Right atrium auricular region (tissue), 2 donors: ENCODE measurements at regions not wholly inside any gene's neighbourhood (a gene's known extent, or its start where the extent isn't known, plus 50 kb on each side); places are given as distances from the start of the nearest gene placed in this dataset.

Experiments
- DNase-seq: peaks from one replicate; pipeline ENCODE4 v3.0.0-alpha.2; 2019; ENCODE audit warnings: low spot score
- H3K27ac ChIP-seq, 2 donors: fragments of 200-600 bp; sonication (generic); 1 replicate in 1 of 2; 2 replicates in 1 of 2; pipeline ENCODE4 v1.5.1; 2016 to 2019
- H3K27me3 ChIP-seq, 2 donors: fragments of 200-600 bp; sonication (generic); one replicate each; pipeline versions ENCODE4 v1.5.1 to v1.6.0; 2017 to 2019
- H3K36me3 ChIP-seq: fragments of 200-600 bp; sonication (generic); one replicate; pipeline ENCODE4 v1.5.1; 2016
- H3K4me1 ChIP-seq, 2 donors: fragments of 200-600 bp; sonication (generic); one replicate each; pipeline versions ENCODE4 v1.5.1 to v1.6.0; 2017 to 2019
- H3K4me3 ChIP-seq, 2 donors: fragments of 200-600 bp; sonication (generic); 1 replicate in 1 of 2; 2 replicates in 1 of 2; pipeline ENCODE4 v1.5.1; 2017 to 2019; ENCODE audit warnings: mild to moderate bottlenecking in 1 of 2, moderate library complexity in 1 of 2
- H3K9me3 ChIP-seq, 2 donors: fragments of 200-600 bp; sonication (generic); one replicate each; pipeline ENCODE4 v1.5.1; 2019
- TF ChIP-seq, protein P1 (sequence below), 2 donors: fragments of 200-600 bp; sonication (generic); IDR thresholded peaks; one replicate each; pipeline ENCODE4 v1.5.1; 2019; ENCODE audit warnings: antibody characterized with exemption in 2 of 2

DNA sequence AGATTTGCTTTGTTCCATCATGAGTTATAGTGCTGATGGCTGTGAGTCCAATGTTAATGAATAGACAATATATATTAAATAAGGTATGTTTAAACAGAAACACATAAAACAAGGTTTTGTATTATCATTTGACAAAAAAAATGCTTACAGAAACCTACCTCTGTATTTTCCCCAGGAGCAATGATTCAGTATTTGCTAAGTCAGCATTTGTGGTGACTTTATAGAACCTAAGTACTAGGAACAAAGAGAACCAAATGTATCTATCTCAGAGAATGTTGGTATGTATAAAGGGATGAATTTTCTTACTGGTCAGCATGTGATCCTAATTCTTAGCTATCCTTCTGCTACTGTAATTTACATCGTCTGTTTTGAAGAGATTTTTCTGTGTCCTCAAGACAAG lies 421.5 kb upstream of the SEL1L start:
- H3K4me1 ChIP-seq = no peaks in the 10 kb centered on the region

DNA sequence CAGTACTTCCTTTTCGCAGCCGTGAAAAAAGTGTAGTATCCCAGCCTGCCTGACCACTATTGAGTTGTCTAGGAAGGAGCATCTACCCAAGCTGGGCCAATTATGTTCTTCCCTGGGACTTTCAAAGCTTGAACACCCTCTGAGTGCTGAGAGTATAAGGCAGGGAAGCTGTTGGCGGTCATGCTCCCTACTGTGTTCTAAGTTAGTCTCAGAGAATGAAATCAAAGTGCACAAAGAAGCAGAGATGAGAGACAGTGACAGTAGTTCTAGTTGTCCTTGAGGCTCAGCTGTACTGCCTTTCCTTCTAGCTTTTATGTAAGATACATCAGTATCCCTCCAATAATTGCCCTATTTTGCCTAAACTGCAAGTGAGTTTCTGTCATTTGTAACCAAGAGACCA lies 427.1 kb upstream of the SEL1L start:
- no peak overlapping the region for H3K27ac ChIP-seq
- no peak overlapping the region for H3K4me3 ChIP-seq
- no peaks in the 10 kb centered on the region for H3K9me3 ChIP-seq
- H3K27me3 ChIP-seq = no peaks in the 10 kb centered on the region
- no peaks in the 10 kb centered on the region for H3K4me1 ChIP-seq
- no peak for DNase-seq
- TF ChIP-seq, protein P1, sequence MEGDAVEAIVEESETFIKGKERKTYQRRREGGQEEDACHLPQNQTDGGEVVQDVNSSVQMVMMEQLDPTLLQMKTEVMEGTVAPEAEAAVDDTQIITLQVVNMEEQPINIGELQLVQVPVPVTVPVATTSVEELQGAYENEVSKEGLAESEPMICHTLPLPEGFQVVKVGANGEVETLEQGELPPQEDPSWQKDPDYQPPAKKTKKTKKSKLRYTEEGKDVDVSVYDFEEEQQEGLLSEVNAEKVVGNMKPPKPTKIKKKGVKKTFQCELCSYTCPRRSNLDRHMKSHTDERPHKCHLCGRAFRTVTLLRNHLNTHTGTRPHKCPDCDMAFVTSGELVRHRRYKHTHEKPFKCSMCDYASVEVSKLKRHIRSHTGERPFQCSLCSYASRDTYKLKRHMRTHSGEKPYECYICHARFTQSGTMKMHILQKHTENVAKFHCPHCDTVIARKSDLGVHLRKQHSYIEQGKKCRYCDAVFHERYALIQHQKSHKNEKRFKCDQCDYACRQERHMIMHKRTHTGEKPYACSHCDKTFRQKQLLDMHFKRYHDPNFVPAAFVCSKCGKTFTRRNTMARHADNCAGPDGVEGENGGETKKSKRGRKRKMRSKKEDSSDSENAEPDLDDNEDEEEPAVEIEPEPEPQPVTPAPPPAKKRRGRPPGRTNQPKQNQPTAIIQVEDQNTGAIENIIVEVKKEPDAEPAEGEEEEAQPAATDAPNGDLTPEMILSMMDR (IDR thresholded peaks at IDR 0.05) = no peak
- H3K36me3 ChIP-seq = no peaks in the 10 kb centered on the region

More for the DNA sequence above, 421.5 kb upstream of the SEL1L start:
- Histone ChIP-seq H3K9me3 (no peaks in the 10 kb centered on the region), H3K27me3 (no peaks in the 10 kb centered on the region), H3K27ac (no peak overlapping the region), H3K36me3 (no peaks in the 10 kb centered on the region), H3K4me3 (no peak overlapping the region)
- DNase-seq = no peak
- TF ChIP-seq, protein P1 (IDR thresholded peaks at IDR 0.05) = no peak

DNA sequence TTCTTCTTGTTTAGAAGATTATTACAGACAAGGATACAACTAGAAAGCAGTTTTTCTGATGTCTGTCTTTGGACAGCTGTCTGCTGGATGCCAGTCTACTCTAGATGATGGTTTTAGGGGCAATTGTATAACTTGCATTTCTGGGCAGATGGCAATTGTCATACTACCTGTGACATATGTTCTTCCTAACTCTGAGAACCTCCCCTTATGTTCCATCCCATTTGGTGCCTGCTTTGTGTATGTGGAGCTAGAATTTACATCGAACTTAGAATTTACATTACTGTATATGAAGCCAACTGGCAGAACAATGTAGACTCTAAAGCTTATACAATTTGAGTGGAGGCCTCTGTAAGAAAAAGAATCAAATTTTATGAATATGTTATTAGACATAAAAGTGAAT lies 430.2 kb upstream of the SEL1L start:
- Histone ChIP-seq H3K4me3 (no peak overlapping the region), H3K36me3 (no peaks in the 10 kb centered on the region), H3K27ac (no peak overlapping the region), H3K9me3 (peaks cover 0 to 15% of the 10 kb centered on the region in 2 donors), H3K27me3 (no peaks in the 10 kb centered on the region), H3K4me1 (no peaks in the 10 kb centered on the region)
- TF ChIP-seq, protein P1 (IDR thresholded peaks at IDR 0.05) = no peak
- no peak for DNase-seq

DNA sequence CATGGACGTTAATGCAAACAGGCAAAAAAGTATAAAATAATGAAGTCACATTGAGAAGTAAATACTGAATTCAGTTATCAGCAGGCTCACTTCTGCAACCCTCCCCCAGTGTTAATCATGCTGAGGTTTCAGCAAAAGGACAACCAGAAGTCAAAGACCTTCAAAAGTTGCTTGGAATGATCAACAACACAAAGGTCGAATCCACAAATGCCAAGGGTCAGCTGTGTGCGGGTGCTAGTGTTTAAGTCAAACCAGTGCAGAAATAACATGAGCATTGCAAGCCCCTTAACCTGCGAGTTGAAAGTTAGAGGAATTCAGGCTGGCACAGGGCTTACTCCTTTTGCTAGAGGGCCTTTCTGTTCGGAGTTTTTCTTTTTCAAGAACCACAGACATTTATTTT lies 436.7 kb upstream of the SEL1L start:
- Histone ChIP-seq H3K36me3 (no peaks in the 10 kb centered on the region), H3K9me3 (peaks cover 0 to 21% of the 10 kb centered on the region in 2 donors), H3K27ac (no peak overlapping the region), H3K27me3 (no peaks in the 10 kb centered on the region), H3K4me3 (no peak overlapping the region), H3K4me1 (no peaks in the 10 kb centered on the region)
- TF ChIP-seq, protein P1 (IDR thresholded peaks at IDR 0.05) = no peak
- DNase-seq = no peak

DNA sequence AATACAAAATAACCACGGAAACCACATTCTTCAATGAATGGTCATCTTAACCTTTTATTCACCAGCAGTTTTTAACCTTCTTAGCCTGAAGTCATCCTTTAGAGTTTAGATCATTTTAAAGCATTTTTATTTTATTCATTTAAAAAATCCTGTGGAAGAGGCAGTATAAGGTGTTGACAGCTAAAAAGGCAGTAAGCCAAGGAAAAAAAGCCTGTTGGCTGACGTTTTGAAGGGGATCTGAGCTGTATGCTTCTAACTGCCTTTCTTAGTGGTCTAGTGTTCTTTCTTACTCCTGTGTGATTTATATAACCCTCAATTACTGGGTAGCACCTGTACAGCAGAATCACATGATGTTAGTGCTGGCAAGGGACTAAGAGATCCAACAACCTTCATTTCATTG lies 438.3 kb upstream of the SEL1L start:
- H3K27me3 ChIP-seq = no peaks in the 10 kb centered on the region
- no peak overlapping the region for H3K27ac ChIP-seq
- no peak for DNase-seq
- H3K4me1 ChIP-seq = no peaks in the 10 kb centered on the region
- H3K4me3 ChIP-seq = no peak overlapping the region
- peaks cover 0 to 21% of the 10 kb centered on the region in 2 donors for H3K9me3 ChIP-seq
- H3K36me3 ChIP-seq = no peaks in the 10 kb centered on the region
- TF ChIP-seq, protein P1 (IDR thresholded peaks at IDR 0.05) = no peak

DNA sequence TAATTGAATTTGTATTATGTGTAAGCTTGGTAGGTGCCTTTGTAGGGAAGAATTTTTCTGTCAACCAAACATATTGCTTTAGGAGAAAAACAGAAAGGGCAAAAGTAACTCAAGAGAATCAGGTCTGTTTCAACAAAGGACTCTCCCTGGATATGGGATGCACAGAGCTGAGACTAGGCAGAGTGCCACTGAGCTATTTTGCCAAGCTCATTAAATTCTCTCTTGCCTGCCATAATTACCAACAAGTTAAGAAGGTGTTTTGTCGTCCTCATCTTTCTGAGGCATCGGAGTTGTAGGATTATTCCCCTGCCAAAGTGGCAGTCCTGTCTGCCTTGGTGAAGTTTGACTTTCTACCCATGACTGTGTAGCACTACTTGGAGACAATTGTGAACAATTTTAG lies 438.9 kb upstream of the SEL1L start:
- Histone ChIP-seq H3K27ac (no peak overlapping the region), H3K4me3 (no peak overlapping the region), H3K27me3 (no peaks in the 10 kb centered on the region), H3K9me3 (peaks cover 0 to 17% of the 10 kb centered on the region in 2 donors), H3K36me3 (no peaks in the 10 kb centered on the region), H3K4me1 (no peaks in the 10 kb centered on the region)
- DNase-seq = no peak
- TF ChIP-seq, protein P1 (IDR thresholded peaks at IDR 0.05) = no peak
